BE2C (cell line): ENCODE measurements at regions not wholly inside any gene's neighbourhood (a gene's known extent, or its start where the extent isn't known, plus 50 kb on each side); places are given as distances from the start of the nearest gene placed in this dataset.

Source experiments
- DNase-seq: peaks from one replicate; pipeline ENCODE4 v3.0.0-alpha.2; 2020
- H3K27me3 ChIP-seq: fragments of 250-450 bp; sonication (Bioruptor Pico); 2 replicates; pipeline ENCODE4 v1.5.1; 2020; ENCODE audit warnings: mild to moderate bottlenecking
- H3K36me3 ChIP-seq: fragments of 250-450 bp; sonication (Bioruptor Pico); 2 replicates; pipeline ENCODE4 v1.5.1; 2020; ENCODE audit warnings: mild to moderate bottlenecking
- H3K4me1 ChIP-seq: fragments of 250-450 bp; sonication (Bioruptor Pico); 2 replicates; pipeline ENCODE4 v1.5.1; 2020
- H3K4me3 ChIP-seq: 2 replicates; pipeline ENCODE4 v1.5.1; 2011; ENCODE audit warnings: low read depth, low read length
- H3K9me3 ChIP-seq: fragments of 250-450 bp; sonication (Bioruptor Pico); 2 replicates; pipeline ENCODE4 v1.5.1; 2020
- TF ChIP-seq, protein P1 (sequence below): IDR thresholded peaks from 2 replicates; pipeline ENCODE4 v1.5.1; 2012; ENCODE audit warnings: mild to moderate bottlenecking, low read depth, low read length

DNA sequence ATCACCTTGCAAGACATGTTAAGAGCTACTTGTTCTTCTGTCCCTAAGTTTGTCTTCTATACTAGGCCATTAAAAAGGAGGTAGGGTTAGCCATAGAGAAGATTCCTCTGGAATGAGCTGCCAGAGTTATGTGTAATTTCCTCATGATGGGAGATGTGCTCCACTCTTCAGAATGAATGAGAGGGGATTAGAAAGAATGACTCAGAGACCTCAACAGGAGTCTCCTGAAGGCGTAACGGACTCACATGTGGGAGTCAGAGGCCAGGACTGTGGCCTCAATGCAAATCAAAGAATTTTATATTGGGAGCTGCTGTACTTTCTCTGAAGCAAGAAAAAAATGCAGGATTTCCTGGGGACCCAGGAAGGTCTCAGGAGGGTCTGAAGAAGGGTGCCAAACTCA is 87.8 kb upstream of the ATXN7L3B start:
- Histone ChIP-seq H3K4me1 (no peaks in the 10 kb centered on the region), H3K36me3 (no peaks in the 10 kb centered on the region), H3K4me3 (no peak overlapping the region), H3K27me3 (no peaks in the 10 kb centered on the region), H3K9me3 (no peaks in the 10 kb centered on the region)
- DNase-seq = no peak
- TF ChIP-seq, protein P1, sequence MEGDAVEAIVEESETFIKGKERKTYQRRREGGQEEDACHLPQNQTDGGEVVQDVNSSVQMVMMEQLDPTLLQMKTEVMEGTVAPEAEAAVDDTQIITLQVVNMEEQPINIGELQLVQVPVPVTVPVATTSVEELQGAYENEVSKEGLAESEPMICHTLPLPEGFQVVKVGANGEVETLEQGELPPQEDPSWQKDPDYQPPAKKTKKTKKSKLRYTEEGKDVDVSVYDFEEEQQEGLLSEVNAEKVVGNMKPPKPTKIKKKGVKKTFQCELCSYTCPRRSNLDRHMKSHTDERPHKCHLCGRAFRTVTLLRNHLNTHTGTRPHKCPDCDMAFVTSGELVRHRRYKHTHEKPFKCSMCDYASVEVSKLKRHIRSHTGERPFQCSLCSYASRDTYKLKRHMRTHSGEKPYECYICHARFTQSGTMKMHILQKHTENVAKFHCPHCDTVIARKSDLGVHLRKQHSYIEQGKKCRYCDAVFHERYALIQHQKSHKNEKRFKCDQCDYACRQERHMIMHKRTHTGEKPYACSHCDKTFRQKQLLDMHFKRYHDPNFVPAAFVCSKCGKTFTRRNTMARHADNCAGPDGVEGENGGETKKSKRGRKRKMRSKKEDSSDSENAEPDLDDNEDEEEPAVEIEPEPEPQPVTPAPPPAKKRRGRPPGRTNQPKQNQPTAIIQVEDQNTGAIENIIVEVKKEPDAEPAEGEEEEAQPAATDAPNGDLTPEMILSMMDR = no peak

DNA sequence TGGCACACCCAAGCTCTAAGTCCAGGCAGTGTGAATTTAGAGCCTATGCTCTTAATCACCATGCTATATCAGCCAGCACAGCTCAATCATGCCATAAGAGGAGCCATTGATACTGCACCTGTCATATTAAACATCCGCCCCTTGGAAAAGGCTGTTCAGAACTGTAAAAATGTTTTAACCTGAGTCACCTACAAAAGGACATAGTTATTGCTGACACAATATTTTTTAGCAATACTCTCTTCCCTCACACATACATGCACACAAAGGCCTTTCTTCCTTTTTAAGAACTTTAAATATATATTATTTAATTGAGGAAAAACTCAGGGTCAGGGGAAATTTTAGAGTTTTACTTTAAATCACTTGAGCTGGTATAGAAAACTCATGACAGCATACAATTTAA is 83.5 kb upstream of the ATXN7L3B start:
- no peaks in the 10 kb centered on the region for H3K27me3 ChIP-seq
- DNase-seq = no peak
- no peaks in the 10 kb centered on the region for H3K9me3 ChIP-seq
- H3K36me3 ChIP-seq = no peaks in the 10 kb centered on the region
- H3K4me1 ChIP-seq = no peaks in the 10 kb centered on the region
- TF ChIP-seq, protein P1 = no peak
- H3K4me3 ChIP-seq = no peak overlapping the region

DNA sequence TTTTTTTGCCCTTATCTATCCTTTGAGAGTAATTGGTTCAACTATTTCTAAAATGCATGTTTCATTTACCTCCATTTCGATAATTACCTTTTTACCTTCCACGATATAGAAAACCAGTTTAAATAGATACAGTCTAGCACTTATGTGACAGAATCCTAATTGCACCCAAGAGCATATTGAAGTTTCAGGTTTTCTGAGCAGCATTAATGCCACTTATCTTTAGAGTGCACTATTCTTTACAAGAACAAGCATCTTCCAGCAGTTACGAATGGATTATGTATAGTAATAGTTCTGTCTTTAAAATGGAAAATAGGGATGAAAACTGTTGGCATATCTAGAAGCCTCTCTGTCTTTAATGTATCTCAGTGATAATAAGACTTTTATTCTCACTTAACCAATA is 82.2 kb upstream of the ATXN7L3B start:
- Histone ChIP-seq H3K9me3 (no peaks in the 10 kb centered on the region), H3K36me3 (no peaks in the 10 kb centered on the region), H3K27me3 (no peaks in the 10 kb centered on the region), H3K4me3 (no peak overlapping the region), H3K4me1 (no peaks in the 10 kb centered on the region)
- TF ChIP-seq, protein P1 = no peak
- DNase-seq = no peak

DNA sequence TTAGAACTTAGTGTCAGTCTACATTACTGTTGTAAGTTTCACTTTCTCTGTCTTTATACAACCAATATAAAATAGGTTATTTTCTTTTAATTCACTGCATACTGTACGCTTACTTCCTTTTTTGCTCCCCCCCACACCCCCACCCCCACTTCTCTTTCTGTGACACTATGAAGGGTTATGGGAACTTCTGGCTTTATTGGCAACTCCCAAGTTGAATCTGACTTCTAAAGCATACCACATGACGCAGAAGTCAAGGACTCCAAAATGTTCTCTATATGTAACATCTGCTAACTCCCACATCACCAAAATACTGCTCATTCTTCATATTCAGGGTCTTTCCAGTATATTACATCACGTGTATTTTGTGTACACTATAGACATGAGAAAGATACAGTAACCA is 81.2 kb upstream of the ATXN7L3B start:
- no peak for DNase-seq
- no peaks in the 10 kb centered on the region for H3K27me3 ChIP-seq
- no peaks in the 10 kb centered on the region for H3K36me3 ChIP-seq
- no peak overlapping the region for H3K4me3 ChIP-seq
- TF ChIP-seq, protein P1 = no peak
- no peaks in the 10 kb centered on the region for H3K9me3 ChIP-seq
- H3K4me1 ChIP-seq = no peaks in the 10 kb centered on the region

DNA sequence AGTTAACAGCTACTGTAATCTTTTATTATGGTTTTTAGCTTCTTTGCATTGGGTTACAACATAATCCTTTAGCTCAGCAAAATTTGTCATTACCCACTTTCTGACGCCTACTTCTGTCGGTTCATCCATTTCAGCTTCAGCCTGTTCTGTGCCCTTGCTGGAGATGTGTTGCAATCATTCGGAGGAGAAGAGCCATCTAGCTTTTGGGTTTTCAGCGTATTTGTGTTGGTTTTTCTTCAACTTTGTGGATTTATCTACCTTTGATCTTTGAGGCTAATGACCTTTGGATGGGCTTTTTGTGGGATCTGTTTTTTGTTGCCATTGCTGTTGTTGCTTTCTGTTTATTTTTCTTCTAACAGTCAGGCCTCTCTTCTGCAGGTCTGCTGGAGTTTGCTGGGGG is 69.2 kb upstream of the ATXN7L3B start:
- no peak for DNase-seq
- Histone ChIP-seq H3K36me3 (no peaks in the 10 kb centered on the region), H3K4me3 (no peak overlapping the region), H3K4me1 (no peaks in the 10 kb centered on the region), H3K27me3 (no peaks in the 10 kb centered on the region), H3K9me3 (no peaks in the 10 kb centered on the region)
- TF ChIP-seq, protein P1 = no peak

DNA sequence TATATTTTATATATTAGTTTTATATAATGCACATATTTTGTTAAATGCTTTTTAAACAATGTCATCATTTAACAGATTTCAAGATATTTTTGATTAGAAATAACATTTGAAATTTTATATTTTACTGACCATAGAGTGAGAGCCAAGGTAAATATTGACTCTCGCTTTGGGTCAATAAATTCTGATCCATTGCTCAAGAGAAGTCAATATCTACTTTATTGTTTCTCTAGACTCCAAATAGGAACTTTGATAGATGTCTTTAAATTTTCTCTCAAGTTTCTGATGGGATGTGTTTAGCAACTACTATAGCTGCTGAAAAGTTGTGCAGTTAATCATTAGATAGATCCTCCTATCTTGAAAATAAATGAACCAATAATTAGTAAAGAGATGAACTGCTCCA is 61.4 kb upstream of the ATXN7L3B start:
- H3K36me3 ChIP-seq = no peaks in the 10 kb centered on the region
- TF ChIP-seq, protein P1 = no peak
- H3K27me3 ChIP-seq = no peaks in the 10 kb centered on the region

More for the DNA sequence above, 61.4 kb upstream of the ATXN7L3B start:
- Histone ChIP-seq H3K4me1 (no peaks in the 10 kb centered on the region), H3K9me3 (no peaks in the 10 kb centered on the region), H3K4me3 (no peak overlapping the region)
- no peak for DNase-seq
